Stomach (tissue), 8 donors: ENCODE measurements at regions not wholly inside any gene's neighbourhood (a gene's known extent, or its start where the extent isn't known, plus 50 kb on each side); places are given as distances from the start of the nearest gene placed in this dataset.

Experiments used
- DNase-seq, 2 donors: peaks; one replicate each; pipeline versions ENCODE4 v3.0.0 to v3.0.0-alpha.2; 2013 to 2019
- H3K27ac ChIP-seq, 5 donors: fragments of 200-600 bp in 4 of 5; sonication (generic) in 4 of 5; one replicate each; pipeline ENCODE4 v1.5.1; 2013 to 2019; ENCODE audit warnings: mild to moderate bottlenecking in 1 of 5, moderate library complexity in 1 of 5
- H3K27me3 ChIP-seq, 3 donors: fragments of 200-600 bp; sonication (generic); one replicate each; pipeline ENCODE4 v1.5.1; 2017 to 2019; ENCODE audit warnings: mixed run types in 1 of 3
- H3K36me3 ChIP-seq, 4 donors: fragments of 200-600 bp; sonication (generic); 1 replicate in 3 of 4; 2 replicates in 1 of 4; pipeline ENCODE4 v1.5.1; 2016 to 2019
- H3K4me1 ChIP-seq, 4 donors: fragments of 200-600 bp; sonication (generic); one replicate each; pipeline ENCODE4 v1.5.1; 2016 to 2019
- H3K4me3 ChIP-seq, 4 donors: fragments of 200-600 bp; sonication (generic) in 3 of 4; one replicate each; pipeline ENCODE4 v1.5.1; 2016 to 2019; ENCODE audit warnings: mild to moderate bottlenecking in 1 of 4
- H3K9me3 ChIP-seq, 4 donors: fragments of 200-600 bp; sonication (generic); one replicate each; pipeline ENCODE4 v1.5.1; 2016 to 2019
- EP300 ChIP-seq: sonication (generic); formaldehyde crosslinking; IDR thresholded peaks from one replicate; pipeline ENCODE4 v1.6.1; 2017; ENCODE audit warnings: antibody characterized with exemption
- POLR2A ChIP-seq, 4 donors: fragments of 450-650 bp; IDR thresholded peaks; one replicate each; pipeline ENCODE4 v1.6.1; 2016; ENCODE audit warnings: antibody characterized with exemption in 4 of 4, control low read depth in 2 of 4, mild to moderate bottlenecking in 1 of 4, moderate library complexity in 1 of 4
- POLR2AphosphoS5 ChIP-seq, 3 donors: sonication (generic); formaldehyde crosslinking; IDR thresholded peaks; one replicate each; pipeline ENCODE4 v1.6.1; 2016; ENCODE audit warnings: antibody characterized with exemption in 3 of 3
- WGBS, 5 donors: extraction: QIAGEN DNeasy Blood & Tissue Kit in 3 of 5; methylation state at CpG; one replicate each; pipeline versions ENCODE4 v1.1.5 to v1.1.7; 2013 to 2018; 5-methylcytosine and 5-hydroxymethylcytosine counted together
- intact Hi-C: fragments of 100-400 bp; cut with DNase I; formaldehyde crosslinking; loops from one replicate; pipeline ENCODE4 v1.15.1; 2023; ENCODE audit warnings: low total_unique reads
- TF ChIP-seq, protein P1 (sequence below), 7 experiments: fragments of 450-650 bp in 4 of 7; fragments of 200-600 bp in 3 of 7; sonication (generic) in 3 of 7; IDR thresholded peaks; one replicate each; pipeline ENCODE4 v1.5.1; 2016 to 2019; ENCODE audit warnings: antibody characterized with exemption in 7 of 7, control low read depth in 2 of 7, mild to moderate bottlenecking in 1 of 7
- donor health status: healthy with polysubstance abuse.
- donor health status: Bipolar disorder and iron deficiency.
- donor health status: healthy.

DNA sequence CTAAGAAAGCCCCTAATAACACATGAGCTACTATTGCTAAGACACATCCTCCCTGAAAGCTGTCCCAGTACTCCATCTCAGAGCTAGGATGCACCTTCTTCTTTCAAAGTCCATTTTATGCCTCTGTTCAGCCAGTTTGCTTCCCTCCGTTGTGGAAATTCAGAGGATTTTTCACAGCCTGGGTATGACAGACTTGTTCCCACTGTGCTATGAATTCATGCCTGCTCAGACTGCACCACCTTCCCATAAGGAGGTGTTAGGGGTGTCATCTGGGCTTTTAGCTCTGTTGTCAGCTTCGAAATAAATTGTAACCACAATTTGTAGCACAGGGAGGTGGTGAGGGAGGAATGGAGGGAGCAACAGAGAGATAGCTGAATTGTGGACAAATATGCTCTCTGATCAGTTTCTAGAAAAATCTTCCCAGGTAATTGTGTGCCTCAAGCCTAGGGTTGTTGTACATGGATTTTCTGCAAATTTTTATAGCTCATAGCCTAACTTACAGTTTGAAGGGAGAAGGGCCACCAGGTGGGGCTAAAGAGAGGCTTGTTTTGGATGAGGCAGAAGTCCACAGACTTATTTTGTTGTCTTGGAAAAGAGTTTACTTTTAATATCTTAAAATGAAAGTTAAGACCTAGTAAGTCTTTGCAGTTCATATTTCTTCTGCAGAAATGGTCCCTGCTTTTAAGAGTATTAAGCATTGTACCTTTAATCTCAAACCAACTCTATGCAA lies 462.0 kb downstream of the PDCD6IP start:
- DNase-seq = peak; percentile 61 to 80
- Histone ChIP-seq H3K4me1 (peaks cover 0 to 16% (median 3%) of the 10 kb centered on the region in 4 donors), H3K36me3 (no peaks in the 10 kb centered on the region), H3K27ac (no peak overlapping the region), H3K27me3 (no peaks in the 10 kb centered on the region), H3K4me3 (no peak overlapping the region), H3K9me3 (no peaks in the 10 kb centered on the region)
- 85 to 92% (median 87%) methylated on average over 2 of the region's 2 CpGs for WGBS, 5 donors
- intact Hi-C loops = no loop called here
- TF ChIP-seq, protein P1, sequence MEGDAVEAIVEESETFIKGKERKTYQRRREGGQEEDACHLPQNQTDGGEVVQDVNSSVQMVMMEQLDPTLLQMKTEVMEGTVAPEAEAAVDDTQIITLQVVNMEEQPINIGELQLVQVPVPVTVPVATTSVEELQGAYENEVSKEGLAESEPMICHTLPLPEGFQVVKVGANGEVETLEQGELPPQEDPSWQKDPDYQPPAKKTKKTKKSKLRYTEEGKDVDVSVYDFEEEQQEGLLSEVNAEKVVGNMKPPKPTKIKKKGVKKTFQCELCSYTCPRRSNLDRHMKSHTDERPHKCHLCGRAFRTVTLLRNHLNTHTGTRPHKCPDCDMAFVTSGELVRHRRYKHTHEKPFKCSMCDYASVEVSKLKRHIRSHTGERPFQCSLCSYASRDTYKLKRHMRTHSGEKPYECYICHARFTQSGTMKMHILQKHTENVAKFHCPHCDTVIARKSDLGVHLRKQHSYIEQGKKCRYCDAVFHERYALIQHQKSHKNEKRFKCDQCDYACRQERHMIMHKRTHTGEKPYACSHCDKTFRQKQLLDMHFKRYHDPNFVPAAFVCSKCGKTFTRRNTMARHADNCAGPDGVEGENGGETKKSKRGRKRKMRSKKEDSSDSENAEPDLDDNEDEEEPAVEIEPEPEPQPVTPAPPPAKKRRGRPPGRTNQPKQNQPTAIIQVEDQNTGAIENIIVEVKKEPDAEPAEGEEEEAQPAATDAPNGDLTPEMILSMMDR (IDR thresholded peaks at IDR 0.05) = peak in 4 of 7 experiments; percentile 16 to 46 (median 39)
- TF ChIP-seq POLR2A (IDR thresholded peaks at IDR 0.05) = no peak

DNA sequence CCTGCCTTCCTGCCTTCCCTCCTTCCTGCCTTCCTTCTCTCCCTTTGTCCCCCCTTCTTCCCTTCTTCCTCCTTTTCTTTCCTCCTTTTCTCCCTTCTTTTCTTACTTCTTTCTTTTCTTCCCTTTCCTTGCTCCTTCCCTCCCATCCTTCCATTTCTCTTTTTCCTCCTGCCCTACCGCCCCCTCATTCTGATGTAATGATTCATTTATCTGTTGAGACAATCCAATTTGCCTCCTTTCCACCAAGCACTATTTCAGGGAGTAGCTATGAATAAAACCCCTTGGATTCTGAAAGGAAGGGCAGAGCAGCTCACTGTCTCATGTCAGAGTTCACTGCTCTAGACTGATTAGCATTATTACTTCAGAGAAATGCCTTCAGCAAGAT lies 462.6 kb downstream of the PDCD6IP start:
- H3K4me3 ChIP-seq = no peak overlapping the region

DNA sequence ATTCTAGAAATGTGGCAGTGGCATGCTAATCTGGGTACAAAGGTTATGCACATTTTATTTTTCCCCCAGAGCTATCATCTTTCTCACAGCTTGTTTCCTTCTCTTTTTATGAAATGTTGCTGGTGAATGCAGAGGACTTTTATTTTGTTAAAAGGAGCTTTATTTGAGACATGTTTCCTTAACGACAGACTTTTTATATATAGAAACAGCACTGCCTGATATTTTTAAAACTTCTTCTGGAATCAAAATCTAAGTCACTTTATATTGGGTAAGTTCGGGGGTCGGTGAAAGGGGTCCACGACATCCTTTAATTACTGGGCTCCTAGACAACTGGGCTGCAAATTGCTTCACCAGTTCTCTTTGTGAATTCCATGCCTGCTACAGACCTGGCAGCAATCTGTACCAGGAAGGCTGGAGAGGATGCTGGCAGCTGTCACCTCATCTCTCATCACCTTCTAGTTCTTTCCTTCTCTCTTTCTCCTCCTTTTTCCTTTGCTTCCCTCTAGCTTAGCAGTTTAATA lies 464.7 kb downstream of the PDCD6IP start:
- Histone ChIP-seq H3K9me3 (no peaks in the 10 kb centered on the region), H3K27ac (no peak overlapping the region), H3K4me1 (peaks cover 0 to 16% (median 0%) of the 10 kb centered on the region in 4 donors), H3K4me3 (no peak overlapping the region), H3K36me3 (no peaks in the 10 kb centered on the region), H3K27me3 (no peaks in the 10 kb centered on the region)
- peak in 1 of 2 donors; percentile 16 for DNase-seq
- WGBS, 5 donors = 15 to 35% (median 30%) methylated on average over 4 of the region's 4 CpGs
- intact Hi-C loops = no loop called here
- TF ChIP-seq, protein P1 (IDR thresholded peaks at IDR 0.05) = no peak
- TF ChIP-seq POLR2AphosphoS5 (IDR thresholded peaks at IDR 0.05) = no peak
- TF ChIP-seq POLR2A (IDR thresholded peaks at IDR 0.05) = no peak
- TF ChIP-seq EP300 = no peak

More for the DNA sequence above, 462.6 kb downstream of the PDCD6IP start:
- H3K36me3 ChIP-seq = no peaks in the 10 kb centered on the region
- no peak for DNase-seq
- 74 to 95% (median 88%) methylated on average over 1 of the region's 1 CpG for WGBS, 5 donors
- no peak for TF ChIP-seq EP300
- TF ChIP-seq, protein P1 (IDR thresholded peaks at IDR 0.05) = no peak
- no peak for TF ChIP-seq POLR2AphosphoS5 (IDR thresholded peaks at IDR 0.05)
- TF ChIP-seq POLR2A (IDR thresholded peaks at IDR 0.05) = no peak
- intact Hi-C loops = no loop called here
- peaks cover 0 to 16% (median under 1%) of the 10 kb centered on the region in 4 donors for H3K4me1 ChIP-seq
- H3K27me3 ChIP-seq = no peaks in the 10 kb centered on the region
- H3K27ac ChIP-seq = no peak overlapping the region
- H3K9me3 ChIP-seq = no peaks in the 10 kb centered on the region

DNA sequence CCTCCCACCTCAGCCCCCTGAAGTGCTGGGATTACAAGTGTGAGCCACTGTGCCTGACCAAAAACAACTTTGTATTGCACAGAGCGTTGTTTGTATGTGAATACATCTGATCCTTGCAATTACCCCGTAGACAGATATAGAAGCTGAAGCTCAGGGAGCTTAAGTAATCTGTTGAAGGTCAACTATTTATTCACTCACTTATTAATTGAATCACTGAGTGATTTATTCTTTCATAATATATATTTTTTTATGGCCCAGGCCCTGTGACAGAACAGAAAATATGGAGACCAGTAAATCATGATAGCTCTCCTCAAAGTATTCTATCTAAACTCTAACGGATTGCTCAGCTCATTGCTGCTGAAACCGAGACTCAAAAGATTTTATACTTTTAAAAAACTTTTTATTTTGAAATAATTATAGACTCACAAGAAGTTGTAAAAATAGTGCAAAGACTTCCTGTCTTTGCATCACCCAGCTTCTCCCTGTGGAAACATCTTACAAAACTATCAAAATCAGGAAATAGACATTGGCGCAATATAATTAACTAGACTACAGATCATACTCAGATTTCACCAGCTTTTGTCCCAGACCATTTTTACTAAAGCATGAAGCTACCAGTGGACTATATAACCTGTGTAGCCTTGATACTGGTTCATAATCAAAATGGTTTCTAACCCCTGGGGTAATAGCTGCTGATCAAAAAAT lies 466.1 kb downstream of the PDCD6IP start:
- Histone ChIP-seq H3K27ac (no peak overlapping the region), H3K27me3 (no peaks in the 10 kb centered on the region), H3K9me3 (no peaks in the 10 kb centered on the region), H3K4me1 (peaks cover 0 to 16% (median 0%) of the 10 kb centered on the region in 4 donors), H3K4me3 (no peak overlapping the region), H3K36me3 (no peaks in the 10 kb centered on the region)
- TF ChIP-seq, protein P1 (IDR thresholded peaks at IDR 0.05) = no peak
- TF ChIP-seq POLR2AphosphoS5 (IDR thresholded peaks at IDR 0.05) (no peak), POLR2A (IDR thresholded peaks at IDR 0.05) (no peak), EP300 (no peak)
- 74 to 86% (median 81%) methylated on average over 5 of the region's 5 CpGs for WGBS, 5 donors
- intact Hi-C loops = no loop called here
- no peak for DNase-seq
